T-helper 2 cell treated with Interferon-gamma antibody and Interleukin-4, amounts not matched to agents 5 μg/mL and 100 μg/mL, for 36 hours (primary cell): ENCODE measurements at regions not wholly inside any gene's neighbourhood (a gene's known extent, or its start where the extent isn't known, plus 50 kb on each side); places are given as distances from the start of the nearest gene placed in this dataset.
"Not testable (repeated sequence)": the region's sequence is repeated elsewhere in the genome, so short reads cannot be mapped to it uniquely, and the experiment has no call there.

Experiments
- DNase-seq: peaks from one replicate; pipeline ENCODE4 v3.0.0; 2021; ENCODE audit warnings: low spot score
- H3K27ac Mint-ChIP-seq: one replicate; pipeline ENCODE4 v1.8.0; 2021; ENCODE audit warnings: mild to moderate bottlenecking, mixed read lengths
- H3K27me3 Mint-ChIP-seq: one replicate; pipeline ENCODE4 v1.8.0; 2021; ENCODE audit warnings: low read depth, mixed read lengths
- H3K36me3 Mint-ChIP-seq: one replicate; pipeline ENCODE4 v1.8.0; 2021; ENCODE audit warnings: low read depth, mixed read lengths
- H3K4me1 Mint-ChIP-seq: one replicate; pipeline ENCODE4 v1.8.0; 2021; ENCODE audit warnings: low read depth, mixed read lengths
- H3K4me3 Mint-ChIP-seq: one replicate; pipeline ENCODE4 v1.8.0; 2022; ENCODE audit warnings: mild to moderate bottlenecking, moderate library complexity, mixed read lengths
- H3K9me3 Mint-ChIP-seq: one replicate; pipeline ENCODE4 v1.8.0; 2021; ENCODE audit warnings: mixed read lengths

- Mint-ChIP-seq H3K4me3 (no peak overlapping the region), H3K36me3 (no peaks in the 10 kb centered on the region), H3K9me3 (no peaks in the 10 kb centered on the region), H3K4me1 (no peaks in the 10 kb centered on the region), H3K27me3 (no peaks in the 10 kb centered on the region), H3K27ac (no peak overlapping the region)
- DNase-seq, result no peak
These were observed 557.8 kb downstream of the SUCLG1 start for GRCh38 chr2:83901317-83901716.

DNA sequence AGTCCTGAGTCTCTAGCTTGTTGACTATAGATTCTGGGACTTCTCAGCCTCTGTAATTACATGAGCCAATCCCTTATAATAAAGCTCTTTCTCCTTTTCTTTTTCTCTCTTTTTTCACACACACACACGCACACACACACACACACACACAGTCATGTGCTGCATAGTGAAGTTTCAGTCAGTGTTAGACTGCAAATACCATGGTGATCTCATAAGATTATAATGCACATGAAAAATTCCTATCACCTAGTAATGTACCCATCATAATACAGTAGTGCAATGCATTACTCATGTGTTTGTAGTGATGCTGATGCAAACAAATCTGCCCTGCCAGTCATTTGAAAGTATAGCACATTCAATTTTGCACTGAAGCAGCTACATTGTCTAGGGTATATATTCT is 558.2 kb downstream of the SUCLG1 start:
- no peaks in the 10 kb centered on the region for H3K9me3 Mint-ChIP-seq
- no peaks in the 10 kb centered on the region for H3K36me3 Mint-ChIP-seq
- no peaks in the 10 kb centered on the region for H3K27me3 Mint-ChIP-seq
- no peaks in the 10 kb centered on the region for H3K4me1 Mint-ChIP-seq
- DNase-seq, result no peak
- no peak overlapping the region for H3K27ac Mint-ChIP-seq
- H3K4me3 Mint-ChIP-seq, result no peak overlapping the region

DNA sequence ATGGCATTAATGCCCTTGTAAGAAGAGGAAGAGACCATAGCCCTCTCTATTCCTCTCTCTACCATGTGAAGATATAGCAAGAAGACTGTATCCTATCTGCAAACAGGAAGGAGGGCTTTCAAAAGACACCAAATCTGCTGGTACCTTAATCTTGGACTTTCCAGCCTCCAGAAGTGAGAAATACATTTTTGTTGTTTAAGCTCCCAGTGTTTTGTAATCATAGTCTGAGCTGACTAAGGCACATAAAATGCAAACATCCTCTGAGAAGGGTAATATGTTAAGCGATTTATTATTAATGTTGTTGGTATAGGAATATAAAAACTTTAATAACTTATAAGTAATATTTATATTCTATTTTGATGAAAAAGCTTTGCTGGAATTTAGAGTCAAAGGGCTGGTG is 559.8 kb downstream of the SUCLG1 start:
- Mint-ChIP-seq H3K4me1 (no peaks in the 10 kb centered on the region), H3K9me3 (no peaks in the 10 kb centered on the region), H3K27me3 (no peaks in the 10 kb centered on the region), H3K4me3 (no peak overlapping the region), H3K36me3 (no peaks in the 10 kb centered on the region), H3K27ac (no peak overlapping the region)
- DNase-seq, result no peak

DNA sequence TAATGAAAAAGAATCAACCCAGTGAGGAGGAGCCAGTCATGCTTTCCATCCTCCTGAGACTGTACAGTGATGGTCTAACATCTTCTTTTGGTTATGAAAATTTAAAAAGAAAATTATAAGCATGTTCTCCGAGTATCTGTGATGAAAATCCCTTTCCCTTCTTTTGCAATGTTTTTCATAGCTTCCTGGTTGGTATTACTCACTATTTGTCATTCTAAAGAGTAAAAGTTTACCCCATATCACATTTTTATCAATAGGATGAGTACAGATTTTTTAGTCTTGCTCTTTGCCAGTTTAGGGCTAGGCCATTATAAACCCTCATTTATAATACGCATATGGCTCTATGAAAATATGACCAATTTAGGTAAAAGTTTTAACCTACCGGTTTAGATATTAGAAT is 564.1 kb downstream of the SUCLG1 start:
- H3K4me1 Mint-ChIP-seq, result no peaks in the 10 kb centered on the region

DNA sequence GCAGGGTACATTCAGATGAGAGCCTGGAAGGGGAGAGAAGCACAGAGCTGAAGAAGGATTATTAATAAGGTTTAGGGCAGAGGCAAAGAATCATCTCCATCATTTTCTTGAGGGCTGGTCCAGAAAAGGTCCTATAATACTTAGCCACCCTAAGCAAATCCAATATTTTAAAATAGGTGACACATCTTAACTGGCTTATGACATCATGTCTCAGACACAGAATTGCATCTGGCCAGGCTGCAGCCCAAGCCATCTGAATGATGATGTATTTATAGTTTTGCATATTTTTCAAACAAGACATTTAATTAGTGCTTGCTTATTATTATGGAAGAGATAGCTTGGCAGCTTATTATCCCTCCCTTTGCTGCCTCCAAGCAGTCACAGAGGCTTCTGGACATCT is 571.3 kb downstream of the SUCLG1 start:
- no peaks in the 10 kb centered on the region for H3K9me3 Mint-ChIP-seq
- DNase-seq, result no peak
- H3K36me3 Mint-ChIP-seq, result no peaks in the 10 kb centered on the region
- no peak overlapping the region for H3K4me3 Mint-ChIP-seq
- H3K27me3 Mint-ChIP-seq, result no peaks in the 10 kb centered on the region
- H3K27ac Mint-ChIP-seq, result no peak overlapping the region
- H3K4me1 Mint-ChIP-seq, result no peaks in the 10 kb centered on the region

More for the DNA sequence above, 564.1 kb downstream of the SUCLG1 start:
- no peak for DNase-seq
- Mint-ChIP-seq H3K9me3 (no peaks in the 10 kb centered on the region), H3K4me3 (no peak overlapping the region), H3K27me3 (no peaks in the 10 kb centered on the region), H3K27ac (no peak overlapping the region), H3K36me3 (no peaks in the 10 kb centered on the region)

GRCh38 chr2:83879127-83879526 is 580.0 kb downstream of the SUCLG1 start:
- Mint-ChIP-seq H3K27ac (no peak overlapping the region), H3K27me3 (no peaks in the 10 kb centered on the region), H3K4me1 (no peaks in the 10 kb centered on the region), H3K4me3 (no peak overlapping the region), H3K36me3 (no peaks in the 10 kb centered on the region), H3K9me3 (peaks cover 40% of the 10 kb centered on the region)
- no peak for DNase-seq

DNA sequence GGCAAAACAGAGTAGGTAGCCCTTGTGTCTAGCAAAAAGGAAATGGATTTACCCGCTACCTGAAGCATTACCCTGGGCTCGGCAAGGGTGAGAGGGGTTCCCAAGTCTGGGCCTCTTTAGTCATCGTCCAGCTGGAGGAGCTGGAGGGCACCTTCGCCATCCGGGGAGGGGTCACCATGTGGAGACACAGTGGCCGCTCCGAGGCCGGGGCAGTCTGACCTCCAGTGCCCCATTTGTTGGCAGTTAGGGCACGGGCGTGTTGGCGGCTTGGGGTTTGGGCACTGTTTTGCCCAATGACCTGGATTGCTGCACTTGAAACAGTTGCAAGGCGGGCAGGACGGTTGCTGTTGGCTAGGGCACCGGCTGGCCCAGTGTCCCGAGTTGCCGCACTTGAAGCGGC is 581.8 kb downstream of the SUCLG1 start:
- not testable (repeated sequence) for H3K27ac Mint-ChIP-seq, H3K36me3 Mint-ChIP-seq, DNase-seq, H3K27me3 Mint-ChIP-seq, H3K4me3 Mint-ChIP-seq, H3K4me1 Mint-ChIP-seq
- peaks cover 46% of the 10 kb centered on the region for H3K9me3 Mint-ChIP-seq

GRCh38 chr2:83874712-83875430 is 584.2 kb downstream of the SUCLG1 start:
- no peaks in the 10 kb centered on the region for H3K4me1 Mint-ChIP-seq
- H3K4me3 Mint-ChIP-seq, result no peak overlapping the region
- H3K9me3 Mint-ChIP-seq, result peaks cover 49% of the 10 kb centered on the region
- peaks cover 1% of the 10 kb centered on the region for H3K36me3 Mint-ChIP-seq
- H3K27ac Mint-ChIP-seq, result no peak overlapping the region
- no peaks in the 10 kb centered on the region for H3K27me3 Mint-ChIP-seq
- DNase-seq, result no peak

DNA sequence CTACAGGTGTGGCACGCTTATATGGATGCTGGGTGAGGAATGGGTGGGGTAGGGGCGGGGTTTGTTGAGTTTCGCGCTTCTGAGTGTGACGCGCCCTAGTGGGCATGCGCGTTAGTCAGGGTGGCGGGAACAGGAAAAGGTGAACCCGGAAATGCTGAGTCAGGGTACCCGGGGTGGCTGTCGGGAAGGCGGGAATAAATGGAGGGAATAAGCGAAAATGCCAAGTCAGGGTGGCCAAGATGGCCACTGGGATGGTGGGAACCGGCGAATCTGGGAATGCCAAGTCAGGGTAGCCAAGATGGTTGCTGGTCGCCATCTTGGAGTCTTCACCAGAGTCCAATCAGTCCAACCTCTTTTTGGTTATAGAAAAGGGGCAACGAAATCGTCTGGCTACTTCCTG is 585.0 kb downstream of the SUCLG1 start:
- H3K4me1 Mint-ChIP-seq, result no peaks in the 10 kb centered on the region
- no peak for DNase-seq
- no peaks in the 10 kb centered on the region for H3K27me3 Mint-ChIP-seq
- H3K9me3 Mint-ChIP-seq, result peaks cover 48% of the 10 kb centered on the region
- H3K27ac Mint-ChIP-seq, result no peak overlapping the region
- H3K36me3 Mint-ChIP-seq, result peaks cover 1% of the 10 kb centered on the region
- no peak overlapping the region for H3K4me3 Mint-ChIP-seq

DNA sequence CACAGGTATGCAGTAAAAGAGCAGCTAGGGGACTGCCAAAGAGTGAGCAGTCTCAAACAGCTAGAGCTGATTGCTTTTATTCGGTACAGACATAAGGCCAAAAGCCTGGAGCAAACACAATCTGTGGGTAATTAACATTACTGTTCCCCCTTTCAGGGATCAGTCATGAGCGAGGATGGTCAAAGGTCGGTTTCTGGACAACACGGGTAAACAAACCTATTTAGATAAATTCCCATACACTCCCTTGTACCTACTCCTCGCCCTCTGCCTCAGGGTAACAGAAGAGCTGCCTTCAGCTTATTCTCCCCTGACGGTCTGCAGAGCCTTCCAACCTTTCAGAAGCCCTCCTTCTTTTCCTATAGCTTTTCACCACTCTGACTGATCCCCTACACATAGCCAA is 586.0 kb downstream of the SUCLG1 start:
- H3K27ac Mint-ChIP-seq, result no peak overlapping the region

GRCh38 chr2:83866211-83866610 is 592.9 kb downstream of the SUCLG1 start:
- Mint-ChIP-seq H3K9me3 (no peaks in the 10 kb centered on the region), H3K4me1 (no peaks in the 10 kb centered on the region), H3K27me3 (no peaks in the 10 kb centered on the region), H3K4me3 (no peak overlapping the region), H3K27ac (no peak overlapping the region), H3K36me3 (no peaks in the 10 kb centered on the region)
- DNase-seq, result no peak

More for the DNA sequence above, 586.0 kb downstream of the SUCLG1 start:
- Mint-ChIP-seq H3K4me3 (no peak overlapping the region), H3K9me3 (peaks cover 38% of the 10 kb centered on the region), H3K4me1 (no peaks in the 10 kb centered on the region), H3K27me3 (no peaks in the 10 kb centered on the region), H3K36me3 (peaks cover 1% of the 10 kb centered on the region)
- no peak for DNase-seq

DNA sequence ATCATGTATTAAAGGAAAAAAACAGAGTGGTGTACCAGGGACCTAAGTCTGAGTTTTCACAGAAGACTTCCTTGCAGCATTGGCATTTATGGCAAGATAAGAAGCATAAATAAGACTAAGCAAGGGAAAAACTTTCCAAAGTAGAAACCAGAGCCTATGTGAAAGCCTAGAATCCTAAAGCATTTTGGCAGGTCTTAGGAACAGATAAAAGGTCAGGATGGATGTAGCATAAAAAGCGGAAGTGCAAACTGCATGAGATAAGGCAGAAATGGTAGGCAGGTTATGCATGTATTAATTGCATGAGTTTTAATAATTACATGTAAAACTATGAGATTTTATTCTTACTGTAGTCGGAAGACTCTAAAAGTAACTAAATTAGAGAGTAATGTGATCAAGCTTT is 596.5 kb downstream of the SUCLG1 start:
- H3K27me3 Mint-ChIP-seq, result no peaks in the 10 kb centered on the region

GRCh38 chr2:83860320-83860719 is 598.8 kb downstream of the SUCLG1 start:
- H3K4me1 Mint-ChIP-seq, result no peaks in the 10 kb centered on the region

More for the DNA sequence above, 596.5 kb downstream of the SUCLG1 start:
- Mint-ChIP-seq H3K4me3 (no peak overlapping the region), H3K36me3 (no peaks in the 10 kb centered on the region), H3K9me3 (no peaks in the 10 kb centered on the region), H3K27ac (no peak overlapping the region), H3K4me1 (no peaks in the 10 kb centered on the region)
- DNase-seq, result no peak

GRCh38 chr2:83859553-83859952 is 599.5 kb downstream of the SUCLG1 start:
- no peak overlapping the region for H3K27ac Mint-ChIP-seq
- no peaks in the 10 kb centered on the region for H3K36me3 Mint-ChIP-seq
- H3K4me3 Mint-ChIP-seq, result no peak overlapping the region
- no peak for DNase-seq
- no peaks in the 10 kb centered on the region for H3K9me3 Mint-ChIP-seq
- no peaks in the 10 kb centered on the region for H3K27me3 Mint-ChIP-seq
- no peaks in the 10 kb centered on the region for H3K4me1 Mint-ChIP-seq

More at GRCh38 chr2:83860320-83860719, 598.8 kb downstream of the SUCLG1 start:
- no peak overlapping the region for H3K27ac Mint-ChIP-seq
- H3K9me3 Mint-ChIP-seq, result no peaks in the 10 kb centered on the region
- H3K27me3 Mint-ChIP-seq, result no peaks in the 10 kb centered on the region
- no peaks in the 10 kb centered on the region for H3K36me3 Mint-ChIP-seq
- DNase-seq, result no peak
- H3K4me3 Mint-ChIP-seq, result no peak overlapping the region

- no peaks in the 10 kb centered on the region for H3K4me1 Mint-ChIP-seq
- no peak overlapping the region for H3K4me3 Mint-ChIP-seq
- H3K27ac Mint-ChIP-seq, result no peak overlapping the region
- H3K9me3 Mint-ChIP-seq, result peaks cover 5% of the 10 kb centered on the region
- no peak for DNase-seq
- no peaks in the 10 kb centered on the region for H3K36me3 Mint-ChIP-seq
- H3K27me3 Mint-ChIP-seq, result no peaks in the 10 kb centered on the region
These were observed 608.0 kb downstream of the SUCLG1 start for GRCh38 chr2:83851066-83851465.
